ENCODE measurements at regions not wholly inside any gene's neighbourhood (a gene's known extent, or its start where the extent isn't known, plus 50 kb on each side); places are given as distances from the start of the nearest gene placed in this dataset.

- no peak for TF ChIP-seq SIN3A (IDR thresholded peaks at IDR 0.05; ENCODE audit: low read depth, low read length)
- no peak for TF ChIP-seq PRDM15 (CRISPR knock-in tag; IDR thresholded peaks at IDR 0.05)
- TF ChIP-seq ATF3 (IDR thresholded peaks at IDR 0.05; ENCODE audit: borderline replicate concordance, extremely low read depth, low read depth, low read length) = no peak
- TF ChIP-seq, protein P1, sequence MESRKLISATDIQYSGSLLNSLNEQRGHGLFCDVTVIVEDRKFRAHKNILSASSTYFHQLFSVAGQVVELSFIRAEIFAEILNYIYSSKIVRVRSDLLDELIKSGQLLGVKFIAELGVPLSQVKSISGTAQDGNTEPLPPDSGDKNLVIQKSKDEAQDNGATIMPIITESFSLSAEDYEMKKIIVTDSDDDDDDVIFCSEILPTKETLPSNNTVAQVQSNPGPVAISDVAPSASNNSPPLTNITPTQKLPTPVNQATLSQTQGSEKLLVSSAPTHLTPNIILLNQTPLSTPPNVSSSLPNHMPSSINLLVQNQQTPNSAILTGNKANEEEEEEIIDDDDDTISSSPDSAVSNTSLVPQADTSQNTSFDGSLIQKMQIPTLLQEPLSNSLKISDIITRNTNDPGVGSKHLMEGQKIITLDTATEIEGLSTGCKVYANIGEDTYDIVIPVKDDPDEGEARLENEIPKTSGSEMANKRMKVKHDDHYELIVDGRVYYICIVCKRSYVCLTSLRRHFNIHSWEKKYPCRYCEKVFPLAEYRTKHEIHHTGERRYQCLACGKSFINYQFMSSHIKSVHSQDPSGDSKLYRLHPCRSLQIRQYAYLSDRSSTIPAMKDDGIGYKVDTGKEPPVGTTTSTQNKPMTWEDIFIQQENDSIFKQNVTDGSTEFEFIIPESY (IDR thresholded peaks at IDR 0.05) = no peak
Observed at GRCh38 chr13:84294576-84294975, 412.3 kb upstream of the SLITRK1 start (continued).

DNA sequence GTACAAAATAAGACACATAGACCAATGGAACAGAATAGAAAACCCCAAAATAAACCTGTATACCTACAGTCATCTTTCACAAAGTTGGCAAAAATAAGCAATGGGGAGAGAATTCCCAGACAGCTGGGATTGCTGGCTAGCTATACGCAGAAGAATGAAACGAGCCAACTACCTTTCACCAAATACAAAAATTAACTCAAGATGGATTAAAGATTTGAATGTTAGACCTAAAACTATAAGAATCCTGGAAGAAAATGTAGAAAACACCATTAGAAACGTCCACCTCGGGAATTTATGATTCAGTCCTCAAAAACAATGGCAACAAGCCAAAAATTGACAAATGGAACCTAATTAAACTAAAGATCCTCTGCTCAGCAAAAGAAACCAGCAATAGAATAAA is 408.1 kb upstream of the SLITRK1 start:
- Histone ChIP-seq H3K9ac (ENCODE audit: control insufficient read depth, insufficient read depth, low read length) (no peak overlapping the region), H4K20me1 (ENCODE audit: control insufficient read depth, insufficient read depth) (no peaks in the 10 kb centered on the region), H3K4me3 (no peak overlapping the region), H3K4me1 (ENCODE audit: control insufficient read depth, insufficient read depth, low read length) (no peaks in the 10 kb centered on the region), H3K4me2 (ENCODE audit: control insufficient read depth, insufficient read depth) (no peak overlapping the region), H3K79me2 (ENCODE audit: control insufficient read depth, insufficient read depth, low read length) (no peaks in the 10 kb centered on the region), H3K36me3 (ENCODE audit: control insufficient read depth in 2 of 2, insufficient read depth in 2 of 2, low read length in 1 of 2) (no peaks in the 10 kb centered on the region), H3K27ac (ENCODE audit: control insufficient read depth, insufficient read depth) (no peak overlapping the region), H3K27me3 (replicated peaks in 1 of 2; ENCODE audit: control insufficient read depth in 2 of 2, insufficient read depth in 2 of 2, low read length in 1 of 2) (no peaks in the 10 kb centered on the region), H3K9me3 (replicated peaks; ENCODE audit: control insufficient read depth, insufficient read depth, low read length) (no peaks in the 10 kb centered on the region), H2AFZ (ENCODE audit: control insufficient read depth, low read depth, low read length) (no peak overlapping the region)
- SMC1A ChIA-PET (ENCODE audit: uncharacterized antibody, unreplicated experiment) = no interaction called here
- CTCF ChIA-PET = no interaction called here
- ATAC-seq (no peak), DNase-seq (ENCODE audit: low read depth, low spot score) (no peak), FAIRE-seq (no peak)
- whole genome bisulfite sequencing (ENCODE audit: insufficient coverage, insufficient replicate concordance, low lambda C conversion rate, missing lambda C conversion rate) = 13% methylated on average over 4 of the region's 4 CpGs
- intact Hi-C loops (cut with micrococcal nuclease; ENCODE audit: unreplicated experiment) = no loop called here
- POLR2A ChIA-PET = no interaction called here
- in situ Hi-C loops (cut with MboI) = no loop called here
- RAD21 ChIA-PET (ENCODE audit: unreplicated experiment) = no interaction called here
- BruUV-seq (replicated peaks) = no TSS peak
- TF ChIP-seq YY1 (IDR thresholded peaks at IDR 0.05; ENCODE audit: low read depth, low read length) = no peak
- no peak for TF ChIP-seq ZBED1 (IDR thresholded peaks at IDR 0.05; ENCODE audit: borderline replicate concordance)
- TF ChIP-seq BCLAF1 (IDR thresholded peaks at IDR 0.05) = no peak
- TF ChIP-seq RELA (IDR thresholded peaks at IDR 0.05; ENCODE audit: borderline replicate concordance, partially characterized antibody) = no peak
- no peak for TF ChIP-seq SREBF2 (IDR thresholded peaks at IDR 0.05; ENCODE audit: low read length)
- TF ChIP-seq MEF2A (IDR thresholded peaks at IDR 0.05; ENCODE audit: insufficient read depth, low read depth, low read length) = no peak
- no peak for TF ChIP-seq PML (IDR thresholded peaks at IDR 0.05; ENCODE audit: low read length)
- TF ChIP-seq SKIL (IDR thresholded peaks at IDR 0.05; ENCODE audit: low read depth, poor library complexity, severe bottlenecking) = no peak
- TF ChIP-seq YBX1 (IDR thresholded peaks at IDR 0.05) = no peak
